Activated naive CD4-positive, alpha-beta T cell treated with anti-CD3 and anti-CD28 coated beads, Interleukin-2, amount 50 U/mL, for 24 hours (primary cell): ENCODE measurements at regions not wholly inside any gene's neighbourhood (a gene's known extent, or its start where the extent isn't known, plus 50 kb on each side); places are given as distances from the start of the nearest gene placed in this dataset.
"Not testable (repeated sequence)": the region's sequence is repeated elsewhere in the genome, so short reads cannot be mapped to it uniquely, and the experiment has no call there.

Source experiments
- H3K27ac Mint-ChIP-seq: one replicate; pipeline ENCODE4 v1.8.0; 2021; ENCODE audit warnings: mild to moderate bottlenecking, mixed read lengths
- H3K27me3 Mint-ChIP-seq: one replicate; pipeline ENCODE4 v1.8.0; 2021; ENCODE audit warnings: mixed read lengths
- H3K36me3 Mint-ChIP-seq: one replicate; pipeline ENCODE4 v1.8.0; 2021; ENCODE audit warnings: mixed read lengths
- H3K4me1 Mint-ChIP-seq: one replicate; pipeline ENCODE4 v1.8.0; 2021; ENCODE audit warnings: mixed read lengths
- H3K4me3 Mint-ChIP-seq: one replicate; pipeline ENCODE4 v1.8.0; 2021; ENCODE audit warnings: mild to moderate bottlenecking, mixed read lengths
- H3K9me3 Mint-ChIP-seq: one replicate; pipeline ENCODE4 v1.8.0; 2021; ENCODE audit warnings: mixed read lengths

- Mint-ChIP-seq H3K36me3 (no peaks in the 10 kb centered on the region), H3K4me1 (no peaks in the 10 kb centered on the region), H3K27me3 (no peaks in the 10 kb centered on the region), H3K9me3 (peaks cover 3% of the 10 kb centered on the region), H3K4me3 (no peak overlapping the region), H3K27ac (no peak overlapping the region)
These were observed 1489.6 kb downstream of the REEP3 start for GRCh38 chr10:65010845-65011244.

GRCh38 chr10:65017523-65017922 is 1496.3 kb downstream of the REEP3 start:
- Mint-ChIP-seq H3K27me3 (no peaks in the 10 kb centered on the region), H3K4me1 (no peaks in the 10 kb centered on the region), H3K9me3 (peaks cover 5% of the 10 kb centered on the region), H3K4me3 (no peak overlapping the region), H3K36me3 (no peaks in the 10 kb centered on the region), H3K27ac (no peak overlapping the region)

- Mint-ChIP-seq H3K4me3 (no peak overlapping the region), H3K27me3 (no peaks in the 10 kb centered on the region), H3K27ac (no peak overlapping the region), H3K9me3 (peaks cover 5% of the 10 kb centered on the region), H3K4me1 (no peaks in the 10 kb centered on the region), H3K36me3 (no peaks in the 10 kb centered on the region)
These were observed 1503.7 kb downstream of the REEP3 start for GRCh38 chr10:65024886-65025285.

- no peak overlapping the region for H3K27ac Mint-ChIP-seq
- no peaks in the 10 kb centered on the region for H3K4me1 Mint-ChIP-seq
- no peaks in the 10 kb centered on the region for H3K9me3 Mint-ChIP-seq
- H3K27me3 Mint-ChIP-seq = no peaks in the 10 kb centered on the region
- no peak overlapping the region for H3K4me3 Mint-ChIP-seq
- no peaks in the 10 kb centered on the region for H3K36me3 Mint-ChIP-seq
These were observed 1509.1 kb downstream of the REEP3 start for GRCh38 chr10:65030263-65030662.

- Mint-ChIP-seq H3K27me3 (no peaks in the 10 kb centered on the region), H3K36me3 (no peaks in the 10 kb centered on the region), H3K4me1 (no peaks in the 10 kb centered on the region), H3K27ac (no peak overlapping the region), H3K4me3 (no peak overlapping the region), H3K9me3 (no peaks in the 10 kb centered on the region)
These were observed 1511.9 kb downstream of the REEP3 start for GRCh38 chr10:65032867-65033769.

GRCh38 chr10:65033957-65034356 is 1512.8 kb downstream of the REEP3 start:
- no peaks in the 10 kb centered on the region for H3K27me3 Mint-ChIP-seq
- H3K27ac Mint-ChIP-seq = no peak overlapping the region
- no peaks in the 10 kb centered on the region for H3K36me3 Mint-ChIP-seq
- no peak overlapping the region for H3K4me3 Mint-ChIP-seq
- no peaks in the 10 kb centered on the region for H3K4me1 Mint-ChIP-seq
- H3K9me3 Mint-ChIP-seq = no peaks in the 10 kb centered on the region

- Mint-ChIP-seq H3K9me3 (peaks cover 5% of the 10 kb centered on the region), H3K27me3 (no peaks in the 10 kb centered on the region), H3K4me3 (no peak overlapping the region), H3K36me3 (no peaks in the 10 kb centered on the region), H3K4me1 (no peaks in the 10 kb centered on the region), H3K27ac (no peak overlapping the region)
These were observed 1519.6 kb downstream of the REEP3 start for GRCh38 chr10:65040796-65041195.

- Mint-ChIP-seq H3K4me1 (no peaks in the 10 kb centered on the region), H3K36me3 (no peaks in the 10 kb centered on the region), H3K4me3 (no peak overlapping the region), H3K27me3 (no peaks in the 10 kb centered on the region), H3K9me3 (peaks cover 5% of the 10 kb centered on the region), H3K27ac (no peak overlapping the region)
These were observed 1520.1 kb downstream of the REEP3 start for GRCh38 chr10:65041307-65041706.

- Mint-ChIP-seq H3K27ac (no peak overlapping the region), H3K36me3 (no peaks in the 10 kb centered on the region), H3K4me3 (no peak overlapping the region), H3K4me1 (no peaks in the 10 kb centered on the region), H3K27me3 (no peaks in the 10 kb centered on the region), H3K9me3 (peaks cover 5% of the 10 kb centered on the region)
These were observed 1521.3 kb downstream of the REEP3 start for GRCh38 chr10:65042496-65042895.

- no peaks in the 10 kb centered on the region for H3K4me1 Mint-ChIP-seq
- no peaks in the 10 kb centered on the region for H3K36me3 Mint-ChIP-seq
- H3K9me3 Mint-ChIP-seq = peaks cover 5% of the 10 kb centered on the region
- no peak overlapping the region for H3K4me3 Mint-ChIP-seq
- no peak overlapping the region for H3K27ac Mint-ChIP-seq
- H3K27me3 Mint-ChIP-seq = no peaks in the 10 kb centered on the region
These were observed 1525.6 kb downstream of the REEP3 start for GRCh38 chr10:65046831-65047230.

GRCh38 chr10:65052111-65052510 is 1530.9 kb downstream of the REEP3 start:
- not testable (repeated sequence) for H3K4me1 Mint-ChIP-seq, H3K27ac Mint-ChIP-seq, H3K9me3 Mint-ChIP-seq, H3K36me3 Mint-ChIP-seq, H3K27me3 Mint-ChIP-seq, H3K4me3 Mint-ChIP-seq

GRCh38 chr10:65053397-65053796 is 1532.2 kb downstream of the REEP3 start:
- not testable (repeated sequence) for H3K4me1 Mint-ChIP-seq, H3K36me3 Mint-ChIP-seq, H3K9me3 Mint-ChIP-seq, H3K27ac Mint-ChIP-seq, H3K4me3 Mint-ChIP-seq, H3K27me3 Mint-ChIP-seq

- not testable (repeated sequence) for H3K27me3 Mint-ChIP-seq, H3K36me3 Mint-ChIP-seq, H3K9me3 Mint-ChIP-seq, H3K4me1 Mint-ChIP-seq, H3K4me3 Mint-ChIP-seq, H3K27ac Mint-ChIP-seq
These were observed 1532.7 kb downstream of the REEP3 start for GRCh38 chr10:65053831-65054351.

- not testable (repeated sequence) for H3K36me3 Mint-ChIP-seq, H3K27me3 Mint-ChIP-seq, H3K9me3 Mint-ChIP-seq, H3K4me3 Mint-ChIP-seq, H3K27ac Mint-ChIP-seq, H3K4me1 Mint-ChIP-seq
These were observed 1533.5 kb downstream of the REEP3 start for GRCh38 chr10:65054701-65055100.

GRCh38 chr10:65065278-65065677 is 1544.1 kb downstream of the REEP3 start:
- Mint-ChIP-seq H3K36me3 (no peaks in the 10 kb centered on the region), H3K9me3 (peaks cover 5% of the 10 kb centered on the region), H3K27me3 (no peaks in the 10 kb centered on the region), H3K27ac (no peak overlapping the region), H3K4me1 (no peaks in the 10 kb centered on the region), H3K4me3 (no peak overlapping the region)

- Mint-ChIP-seq H3K36me3 (no peaks in the 10 kb centered on the region), H3K27ac (no peak overlapping the region), H3K27me3 (no peaks in the 10 kb centered on the region), H3K4me3 (no peak overlapping the region), H3K9me3 (no peaks in the 10 kb centered on the region), H3K4me1 (no peaks in the 10 kb centered on the region)
These were observed 1562.0 kb downstream of the REEP3 start for GRCh38 chr10:65083222-65083621.

- no peak overlapping the region for H3K4me3 Mint-ChIP-seq
- H3K27me3 Mint-ChIP-seq = no peaks in the 10 kb centered on the region
- no peak overlapping the region for H3K27ac Mint-ChIP-seq
- H3K4me1 Mint-ChIP-seq = no peaks in the 10 kb centered on the region
- H3K36me3 Mint-ChIP-seq = no peaks in the 10 kb centered on the region
- no peaks in the 10 kb centered on the region for H3K9me3 Mint-ChIP-seq
These were observed 1569.8 kb downstream of the REEP3 start for GRCh38 chr10:65090991-65091390.
